H9 (cell line): ENCODE measurements at regions not wholly inside any gene's neighbourhood (a gene's known extent, or its start where the extent isn't known, plus 50 kb on each side); places are given as distances from the start of the nearest gene placed in this dataset.

Source experiments
- DNase-seq: peaks from one replicate; pipeline ENCODE4 v3.0.0-alpha.2; 2017
- H2AFZ ChIP-seq: one replicate; pipeline ENCODE4 v1.6.1; 2013; ENCODE audit warnings: mild to moderate bottlenecking, low read length, control low read depth, moderate library complexity
- H2AK5ac ChIP-seq: 2 replicates; pipeline ENCODE4 v1.6.1; 2013; ENCODE audit warnings: low read length, control low read depth, mixed read lengths; ENCODE audit not compliant: insufficient read length
- H2BK120ac ChIP-seq: one replicate; pipeline ENCODE4 v1.6.1; 2013; ENCODE audit warnings: low read depth, mild to moderate bottlenecking, low read length, control low read depth, inconsistent platforms; ENCODE audit not compliant: poor library complexity, severe bottlenecking
- H2BK12ac ChIP-seq: 2 replicates; pipeline ENCODE4 v1.6.1; 2013; ENCODE audit warnings: low read length, control low read depth, mixed read lengths, low read depth; ENCODE audit not compliant: insufficient read length
- H2BK15ac ChIP-seq: 2 replicates; pipeline ENCODE4 v1.6.1; 2013; ENCODE audit warnings: low read depth, low read length, control low read depth
- H2BK20ac ChIP-seq: one replicate; pipeline ENCODE4 v1.6.1; 2013; ENCODE audit warnings: low read depth, mild to moderate bottlenecking, low read length, control low read depth, inconsistent platforms; ENCODE audit not compliant: poor library complexity, severe bottlenecking
- H2BK5ac ChIP-seq: 2 replicates; pipeline ENCODE4 v1.6.1; 2013; ENCODE audit warnings: low read length, control low read depth, mixed read lengths; ENCODE audit not compliant: insufficient read length
- H3K14ac ChIP-seq: 2 replicates; pipeline ENCODE4 v1.6.1; 2013; ENCODE audit warnings: low read length, control low read depth; ENCODE audit not compliant: insufficient read depth
- H3K18ac ChIP-seq: 2 replicates; pipeline ENCODE4 v1.6.1; 2013; ENCODE audit warnings: low read depth, mild to moderate bottlenecking, mixed read lengths, low read length, control low read depth; ENCODE audit not compliant: insufficient read length
- H3K23ac ChIP-seq: 2 replicates; pipeline ENCODE4 v1.6.1; 2013; ENCODE audit warnings: low read length, control low read depth, mixed read lengths, low read depth; ENCODE audit not compliant: insufficient read length
- H3K23me2 ChIP-seq: 2 replicates; pipeline ENCODE4 v1.6.1; 2013; ENCODE audit warnings: low read depth, mild to moderate bottlenecking, mixed read lengths, low read length, control low read depth; ENCODE audit not compliant: insufficient read length, poor library complexity, severe bottlenecking
- H3K27ac ChIP-seq: 2 replicates; pipeline ENCODE4 v1.5.1; 2013; ENCODE audit warnings: low read length, control low read depth, mixed read lengths, low read depth; ENCODE audit not compliant: insufficient read length
- H3K27me3 ChIP-seq: 2 replicates; pipeline ENCODE4 v1.6.1; 2013; ENCODE audit warnings: low read length, control low read depth, inconsistent platforms; ENCODE audit not compliant: insufficient read depth
- H3K4ac ChIP-seq: 2 replicates; pipeline ENCODE4 v1.6.1; 2013; ENCODE audit warnings: low read depth, mild to moderate bottlenecking, control low read depth, inconsistent platforms, low read length, moderate library complexity
- H3K4me1 ChIP-seq: 2 replicates; pipeline ENCODE4 v1.6.1; 2013; ENCODE audit warnings: low read length, control low read depth, inconsistent platforms; ENCODE audit not compliant: insufficient read depth
- H3K4me2 ChIP-seq: 2 replicates; pipeline ENCODE4 v1.6.1; 2013; ENCODE audit warnings: low read length, control low read depth, mixed read lengths; ENCODE audit not compliant: insufficient read length, insufficient read depth
- H3K56ac ChIP-seq: 2 replicates; pipeline ENCODE4 v1.6.1; 2013; ENCODE audit warnings: low read depth, mild to moderate bottlenecking, mixed read lengths, low read length, control low read depth; ENCODE audit not compliant: insufficient read length
- H3K79me1 ChIP-seq: 2 replicates; pipeline ENCODE4 v1.6.1; 2013; ENCODE audit warnings: low read depth, mild to moderate bottlenecking, moderate library complexity, low read length, control low read depth, inconsistent platforms; ENCODE audit not compliant: insufficient read depth, poor library complexity, severe bottlenecking
- H3K79me2 ChIP-seq: 2 replicates; pipeline ENCODE4 v1.6.1; 2013; ENCODE audit warnings: low read length, control low read depth, inconsistent platforms; ENCODE audit not compliant: insufficient read depth
- H3K9ac ChIP-seq: 2 replicates; pipeline ENCODE4 v1.6.1; 2013; ENCODE audit warnings: low read length, control low read depth, mixed read lengths; ENCODE audit not compliant: insufficient read length; ENCODE audit errors: extremely low read depth
- H3K9me3 ChIP-seq: one replicate; pipeline ENCODE4 v1.6.1; 2013; ENCODE audit warnings: low read depth, low read length, inconsistent platforms; ENCODE audit not compliant: control insufficient read depth
- H3T11ph ChIP-seq: one replicate; pipeline ENCODE4 v1.6.1; 2013; ENCODE audit warnings: mild to moderate bottlenecking, low read length, control low read depth, inconsistent platforms
- H4K20me1 ChIP-seq: one replicate; pipeline ENCODE4 v1.6.1; 2013; ENCODE audit not compliant: control insufficient read depth, insufficient read length, insufficient read depth
- H4K5ac ChIP-seq: 2 replicates; pipeline ENCODE4 v1.6.1; 2013; ENCODE audit warnings: low read depth, mild to moderate bottlenecking, mixed read lengths, low read length, control low read depth; ENCODE audit not compliant: insufficient read length
- H4K8ac ChIP-seq: replicated peaks from 2 replicates; pipeline ENCODE4 v1.6.1; 2013; ENCODE audit warnings: low read length, control low read depth, mixed read lengths, low read depth; ENCODE audit not compliant: insufficient read length
- H4K91ac ChIP-seq: 2 replicates; pipeline ENCODE4 v1.6.1; 2013; ENCODE audit warnings: low read depth, mild to moderate bottlenecking, moderate library complexity, mixed read lengths, low read length, control low read depth; ENCODE audit not compliant: insufficient read length
- H3K27ac Mint-ChIP-seq, 3 experiments: 2 replicates in 2 of 3; 3 replicates in 1 of 3; pipeline ENCODE4 v1.8.0; 2020 to 2021; ENCODE audit warnings: mixed read lengths in 3 of 3, mild to moderate bottlenecking in 1 of 3, moderate library complexity in 1 of 3
- H3K27me3 Mint-ChIP-seq: 2 replicates; pipeline ENCODE4 v1.8.0; 2021; ENCODE audit warnings: low read depth, mild to moderate bottlenecking, moderate library complexity, mixed read lengths
- H3K36me3 Mint-ChIP-seq, 3 experiments: 2 replicates in 2 of 3; 3 replicates in 1 of 3; pipeline ENCODE4 v1.8.0; 2020 to 2021; ENCODE audit warnings: low read depth in 3 of 3, mixed read lengths in 3 of 3; ENCODE audit not compliant: insufficient read depth in 1 of 3
- H3K4me1 Mint-ChIP-seq, 2 experiments: 2 replicates each; pipeline ENCODE4 v1.8.0; 2020; ENCODE audit warnings: mixed read lengths in 2 of 2
- H3K4me3 Mint-ChIP-seq, 2 experiments: 2 replicates in 1 of 2; 3 replicates in 1 of 2; pipeline ENCODE4 v1.8.0; 2020 to 2021; ENCODE audit warnings: mild to moderate bottlenecking in 2 of 2, mixed read lengths in 2 of 2, moderate library complexity in 1 of 2
- H3K9me3 Mint-ChIP-seq, 2 experiments: 2 replicates in 1 of 2; 3 replicates in 1 of 2; pipeline ENCODE4 v1.8.0; 2020; ENCODE audit warnings: mild to moderate bottlenecking in 2 of 2, mixed read lengths in 2 of 2, moderate library complexity in 1 of 2
- WGBS: extraction: QIAGEN DNeasy Blood & Tissue Kit; methylation state at CpG from one replicate; pipeline ENCODE4 v1.1.7; 2013; ENCODE audit warnings: missing lambda C conversion rate, low lambda C conversion rate, mixed read lengths; ENCODE audit not compliant: insufficient read length; ENCODE audit errors: extremely low coverage; 5-methylcytosine and 5-hydroxymethylcytosine counted together
- TF ChIP-seq, protein P1 (sequence below): fragments of 200-600 bp; sonication (generic); conservative IDR thresholded peaks from 3 replicates; pipeline ENCODE4 v1.8.0; 2021; ENCODE audit warnings: antibody characterized with exemption, mild to moderate bottlenecking

DNA sequence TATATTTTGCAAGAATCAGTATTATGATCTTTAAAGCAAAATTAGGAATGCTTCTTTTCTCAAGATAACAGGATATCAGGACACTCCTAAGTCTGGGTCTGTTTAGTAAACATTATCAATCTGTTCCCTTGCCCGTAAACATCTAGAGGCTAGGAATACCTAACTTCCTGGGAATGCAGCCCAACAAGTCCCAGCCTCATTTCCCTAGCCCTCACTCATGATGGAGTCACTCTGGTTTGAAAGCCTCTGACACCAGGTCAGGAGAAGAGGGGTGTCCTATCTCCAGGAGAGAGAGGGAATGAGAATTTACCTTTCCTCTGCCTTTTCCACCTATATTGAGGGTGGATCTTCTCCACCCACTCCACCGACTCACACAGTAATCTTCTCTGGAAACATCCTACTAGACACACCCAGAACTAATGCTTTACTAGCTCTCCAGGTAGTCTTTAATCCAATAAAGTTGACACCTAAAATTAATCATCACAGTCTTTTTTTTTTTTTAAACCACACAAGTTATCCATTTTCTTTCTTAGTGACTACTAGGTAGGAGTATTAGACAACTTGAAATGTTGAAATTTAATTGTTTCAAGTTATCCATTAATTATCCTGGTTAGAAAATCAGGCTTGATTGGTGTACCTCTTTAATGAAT lies 659.3 kb downstream of the USP25 start:
- Histone ChIP-seq H3K27ac (no peak overlapping the region), H3K14ac (no peak overlapping the region), H2BK12ac (no peak overlapping the region), H3K9ac (no peak overlapping the region), H2BK15ac (no peak overlapping the region), H2AK5ac (no peak overlapping the region), H3K79me2 (no peaks in the 10 kb centered on the region), H3K4me2 (no peak overlapping the region), H3K56ac (no peak overlapping the region), H4K20me1 (no peaks in the 10 kb centered on the region), H3K23ac (no peak overlapping the region), H3K23me2 (no peaks in the 10 kb centered on the region), H4K5ac (no peak overlapping the region), H4K91ac (no peak overlapping the region), H2BK20ac (no peak overlapping the region), H3T11ph (no peak overlapping the region), H3K4me1 (no peaks in the 10 kb centered on the region), H4K8ac (no peak overlapping the region), H2BK120ac (no peak overlapping the region), H3K4ac (no peak overlapping the region), H3K18ac (no peak overlapping the region), H2AFZ (no peak overlapping the region), H3K79me1 (no peaks in the 10 kb centered on the region), H2BK5ac (no peak overlapping the region), H3K27me3 (no peaks in the 10 kb centered on the region), H3K9me3 (no peaks in the 10 kb centered on the region)
- Mint-ChIP-seq H3K4me3 (no peak overlapping the region), H3K27ac (no peak overlapping the region), H3K36me3 (peaks cover 0 to 3% (median 2%) of the 10 kb centered on the region in 3 experiments; a peak in 3 of 7 replicates), H3K9me3 (peaks cover 3 to 8% of the 10 kb centered on the region in 2 experiments; a peak in 3 of 5 replicates), H3K27me3 (no peaks in the 10 kb centered on the region), H3K4me1 (no peaks in the 10 kb centered on the region)
- TF ChIP-seq, protein P1, sequence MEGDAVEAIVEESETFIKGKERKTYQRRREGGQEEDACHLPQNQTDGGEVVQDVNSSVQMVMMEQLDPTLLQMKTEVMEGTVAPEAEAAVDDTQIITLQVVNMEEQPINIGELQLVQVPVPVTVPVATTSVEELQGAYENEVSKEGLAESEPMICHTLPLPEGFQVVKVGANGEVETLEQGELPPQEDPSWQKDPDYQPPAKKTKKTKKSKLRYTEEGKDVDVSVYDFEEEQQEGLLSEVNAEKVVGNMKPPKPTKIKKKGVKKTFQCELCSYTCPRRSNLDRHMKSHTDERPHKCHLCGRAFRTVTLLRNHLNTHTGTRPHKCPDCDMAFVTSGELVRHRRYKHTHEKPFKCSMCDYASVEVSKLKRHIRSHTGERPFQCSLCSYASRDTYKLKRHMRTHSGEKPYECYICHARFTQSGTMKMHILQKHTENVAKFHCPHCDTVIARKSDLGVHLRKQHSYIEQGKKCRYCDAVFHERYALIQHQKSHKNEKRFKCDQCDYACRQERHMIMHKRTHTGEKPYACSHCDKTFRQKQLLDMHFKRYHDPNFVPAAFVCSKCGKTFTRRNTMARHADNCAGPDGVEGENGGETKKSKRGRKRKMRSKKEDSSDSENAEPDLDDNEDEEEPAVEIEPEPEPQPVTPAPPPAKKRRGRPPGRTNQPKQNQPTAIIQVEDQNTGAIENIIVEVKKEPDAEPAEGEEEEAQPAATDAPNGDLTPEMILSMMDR: no peak
- no CpG with 5 or more reads among the region's 2 CpGs for WGBS
- DNase-seq: no peak
